Peyer's patch (tissue), 4 donors: ENCODE measurements at regions not wholly inside any gene's neighbourhood (a gene's known extent, or its start where the extent isn't known, plus 50 kb on each side); places are given as distances from the start of the nearest gene placed in this dataset.

Experiments
- DNase-seq, 3 donors: peaks; one replicate each; pipeline ENCODE4 v3.0.0-alpha.2; 2017 to 2019
- H3K27ac ChIP-seq, 4 donors: fragments of 200-600 bp; sonication (generic); one replicate each; pipeline ENCODE4 v1.5.1; 2016 to 2019
- H3K27me3 ChIP-seq, 2 donors: fragments of 200-600 bp; sonication (generic); one replicate each; pipeline ENCODE4 v1.5.1; 2019
- H3K36me3 ChIP-seq, 3 donors: fragments of 200-600 bp; sonication (generic); one replicate each; pipeline ENCODE4 v1.5.1; 2016 to 2019
- H3K4me1 ChIP-seq, 4 donors: fragments of 200-600 bp; sonication (generic); one replicate each; pipeline ENCODE4 v1.5.1; 2016 to 2019
- H3K4me3 ChIP-seq, 4 donors: fragments of 200-600 bp; sonication (generic); 1 replicate in 3 of 4; 2 replicates in 1 of 4; pipeline ENCODE4 v1.5.1; 2016 to 2019; ENCODE audit warnings: mild to moderate bottlenecking in 1 of 4
- H3K9me3 ChIP-seq, 4 donors: fragments of 200-600 bp; sonication (generic); one replicate each; pipeline ENCODE4 v1.5.1; 2016 to 2019; ENCODE audit warnings: mild to moderate bottlenecking in 1 of 4
- CTCF ChIP-seq, 6 experiments: fragments of 450-650 bp in 4 of 6; fragments of 200-600 bp in 2 of 6; sonication (generic) in 1 of 6; IDR thresholded peaks; one replicate each; pipeline ENCODE4 v1.5.1; 2017 to 2019; ENCODE audit warnings: antibody characterized with exemption in 6 of 6, mild to moderate bottlenecking in 3 of 6, moderate library complexity in 1 of 6
- POLR2A ChIP-seq, 2 donors: fragments of 450-650 bp; IDR thresholded peaks; one replicate each; pipeline ENCODE4 v1.5.1; 2017; ENCODE audit warnings: antibody characterized with exemption in 2 of 2, mild to moderate bottlenecking in 2 of 2, moderate library complexity in 2 of 2

GRCh38 chr18:56086786-56087185 is 498.8 kb upstream of the TCF4 start:
- Histone ChIP-seq H3K9me3 (no peaks in the 10 kb centered on the region), H3K27ac (peak overlapping the region in 1 of 4 donors; percentile 30), H3K36me3 (no peaks in the 10 kb centered on the region), H3K4me1 (no peaks in the 10 kb centered on the region), H3K27me3 (no peaks in the 10 kb centered on the region), H3K4me3 (no peak overlapping the region)
- DNase-seq: no peak
- TF ChIP-seq CTCF (IDR thresholded peaks at IDR 0.05) (no peak), POLR2A (IDR thresholded peaks at IDR 0.05) (no peak)

- Histone ChIP-seq H3K27ac (no peak overlapping the region), H3K4me3 (no peak overlapping the region), H3K36me3 (no peaks in the 10 kb centered on the region), H3K9me3 (no peaks in the 10 kb centered on the region), H3K4me1 (no peaks in the 10 kb centered on the region), H3K27me3 (no peaks in the 10 kb centered on the region)
- no peak for DNase-seq
- TF ChIP-seq POLR2A (IDR thresholded peaks at IDR 0.05) (no peak), CTCF (IDR thresholded peaks at IDR 0.05) (no peak)
Observed at GRCh38 chr18:56086176-56086575, 498.2 kb upstream of the TCF4 start.

GRCh38 chr18:56085551-56085950 is 497.6 kb upstream of the TCF4 start:
- H3K4me3 ChIP-seq: no peak overlapping the region
- TF ChIP-seq CTCF (IDR thresholded peaks at IDR 0.05): no peak
- no peak for TF ChIP-seq POLR2A (IDR thresholded peaks at IDR 0.05)
- no peak overlapping the region for H3K27ac ChIP-seq
- H3K4me1 ChIP-seq: no peaks in the 10 kb centered on the region
- DNase-seq: no peak
- no peaks in the 10 kb centered on the region for H3K36me3 ChIP-seq
- H3K27me3 ChIP-seq: no peaks in the 10 kb centered on the region
- no peaks in the 10 kb centered on the region for H3K9me3 ChIP-seq

GRCh38 chr18:56083523-56084287 is 495.7 kb upstream of the TCF4 start:
- DNase-seq: no peak
- Histone ChIP-seq H3K4me3 (no peak overlapping the region), H3K27me3 (no peaks in the 10 kb centered on the region), H3K36me3 (no peaks in the 10 kb centered on the region), H3K4me1 (no peaks in the 10 kb centered on the region), H3K27ac (no peak overlapping the region), H3K9me3 (no peaks in the 10 kb centered on the region)
- TF ChIP-seq CTCF (IDR thresholded peaks at IDR 0.05): no peak
- TF ChIP-seq POLR2A (IDR thresholded peaks at IDR 0.05): no peak

GRCh38 chr18:56083097-56083521 is 495.1 kb upstream of the TCF4 start:
- Histone ChIP-seq H3K27me3 (no peaks in the 10 kb centered on the region), H3K9me3 (no peaks in the 10 kb centered on the region), H3K36me3 (no peaks in the 10 kb centered on the region), H3K4me3 (no peak overlapping the region), H3K27ac (no peak overlapping the region), H3K4me1 (no peaks in the 10 kb centered on the region)
- no peak for DNase-seq
- TF ChIP-seq CTCF (IDR thresholded peaks at IDR 0.05) (no peak), POLR2A (IDR thresholded peaks at IDR 0.05) (no peak)
